Peyer's patch (tissue), 4 donors: ENCODE measurements at regions not wholly inside any gene's neighbourhood (a gene's known extent, or its start where the extent isn't known, plus 50 kb on each side); places are given as distances from the start of the nearest gene placed in this dataset.

Source experiments
- CTCF ChIP-seq, 6 experiments: fragments of 450-650 bp in 4 of 6; fragments of 200-600 bp in 2 of 6; sonication (generic) in 1 of 6; IDR thresholded peaks; one replicate each; pipeline ENCODE4 v1.5.1; 2017 to 2019; ENCODE audit warnings: antibody characterized with exemption in 6 of 6, mild to moderate bottlenecking in 3 of 6, moderate library complexity in 1 of 6
- POLR2A ChIP-seq, 2 donors: fragments of 450-650 bp; IDR thresholded peaks; one replicate each; pipeline ENCODE4 v1.5.1; 2017; ENCODE audit warnings: antibody characterized with exemption in 2 of 2, mild to moderate bottlenecking in 2 of 2, moderate library complexity in 2 of 2

- TF ChIP-seq POLR2A (IDR thresholded peaks at IDR 0.05) (no peak), CTCF (IDR thresholded peaks at IDR 0.05) (no peak)
Measured at GRCh38 chr4:169907705-169908104, 118.5 kb downstream of the MFAP3L start.
